GM18502 (cell line): ENCODE measurements at regions not wholly inside any gene's neighbourhood (a gene's known extent, or its start where the extent isn't known, plus 50 kb on each side); places are given as distances from the start of the nearest gene placed in this dataset.
"Not testable (repeated sequence)": the region's sequence is repeated elsewhere in the genome, so short reads cannot be mapped to it uniquely, and the experiment has no call there.

Experiments
- ATAC-seq: cut with Tn5 transposase; IDR thresholded peaks from one replicate; pipeline ENCODE4 v1.9.1; 2021; ENCODE audit warnings: mild to moderate bottlenecking; ENCODE audit not compliant: unreplicated experiment, poor library complexity

DNA sequence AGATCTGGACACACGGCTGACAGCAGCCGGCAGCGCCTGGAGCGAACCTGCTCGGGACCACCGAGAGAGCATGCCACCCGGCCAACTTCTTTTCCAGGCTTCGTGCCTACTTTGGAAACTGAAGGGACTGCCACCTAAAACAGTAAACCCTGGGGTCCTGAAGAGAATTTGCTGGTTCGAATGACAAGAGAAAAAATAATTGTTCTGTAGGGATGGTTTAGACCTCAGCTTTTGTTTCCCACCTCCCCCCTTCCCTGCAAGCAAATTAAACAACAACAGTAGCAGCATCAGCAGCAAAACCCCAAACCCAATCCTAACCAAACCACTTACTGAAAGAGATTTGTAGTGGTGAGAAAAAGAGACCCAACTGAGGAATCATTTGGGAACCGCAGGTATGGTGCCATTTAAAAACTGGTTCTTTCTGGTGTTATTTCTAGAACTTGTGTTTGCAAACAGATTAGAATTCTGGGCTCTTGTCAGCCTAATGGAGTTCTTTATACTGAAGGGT, 105.6 kb downstream of the LEPR start:
- no peak for ATAC-seq

DNA sequence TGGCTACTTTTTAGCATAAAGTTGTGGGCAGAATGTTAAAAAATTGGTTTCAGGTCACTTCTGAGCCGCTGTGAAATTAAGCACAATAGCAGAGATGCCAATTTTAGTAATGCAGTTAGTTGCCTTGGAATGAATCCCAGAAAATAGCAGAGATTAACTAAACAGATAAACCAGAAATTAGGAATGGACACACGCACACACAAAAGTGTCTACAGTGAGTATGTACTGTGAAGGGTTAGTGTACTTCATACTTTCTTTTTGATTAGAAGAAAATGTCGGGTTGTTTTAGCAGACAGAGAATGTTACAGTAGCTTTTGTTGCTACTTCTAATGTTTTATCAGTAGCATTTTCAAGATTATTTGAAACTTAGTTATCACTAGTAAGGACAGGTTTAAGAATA, 106.7 kb downstream of the LEPR start:
- no peak for ATAC-seq

DNA sequence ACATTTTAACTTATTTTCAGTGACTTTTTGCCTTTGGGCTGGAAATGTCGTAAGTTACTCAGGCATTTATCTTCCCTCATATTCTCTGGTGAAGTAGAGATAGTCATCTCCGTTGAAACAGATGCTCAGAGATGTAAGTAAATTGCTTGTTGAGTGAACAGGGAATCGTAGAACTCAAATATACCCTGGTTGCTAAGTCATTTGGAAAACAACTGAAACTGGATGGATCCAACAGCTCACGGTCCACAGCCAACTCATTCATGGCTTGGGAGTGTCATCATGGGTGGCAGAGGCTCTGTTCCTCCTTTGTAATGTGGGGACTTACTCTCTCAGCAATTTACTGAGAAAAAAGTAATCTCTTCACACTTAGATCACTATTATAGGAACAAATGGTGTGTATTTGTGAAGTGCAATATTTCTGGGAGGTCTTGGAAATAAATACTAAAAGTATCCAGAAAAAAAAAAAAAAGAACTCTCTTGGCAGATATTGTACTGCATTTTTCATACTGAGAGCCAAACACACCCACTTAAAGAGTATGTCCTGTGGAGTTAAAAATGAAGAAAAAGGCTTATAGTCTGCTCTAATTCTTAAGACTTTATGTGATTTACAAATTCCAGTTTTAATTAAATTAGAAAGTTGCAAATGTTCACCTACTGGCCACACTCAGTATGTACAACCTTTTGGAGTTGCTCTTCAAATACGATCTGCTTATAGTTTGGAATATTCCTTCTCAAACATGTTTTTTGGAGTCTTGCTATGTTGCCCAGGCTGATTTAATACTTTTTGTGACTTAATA, 107.4 kb downstream of the LEPR start:
- no peak for ATAC-seq

DNA sequence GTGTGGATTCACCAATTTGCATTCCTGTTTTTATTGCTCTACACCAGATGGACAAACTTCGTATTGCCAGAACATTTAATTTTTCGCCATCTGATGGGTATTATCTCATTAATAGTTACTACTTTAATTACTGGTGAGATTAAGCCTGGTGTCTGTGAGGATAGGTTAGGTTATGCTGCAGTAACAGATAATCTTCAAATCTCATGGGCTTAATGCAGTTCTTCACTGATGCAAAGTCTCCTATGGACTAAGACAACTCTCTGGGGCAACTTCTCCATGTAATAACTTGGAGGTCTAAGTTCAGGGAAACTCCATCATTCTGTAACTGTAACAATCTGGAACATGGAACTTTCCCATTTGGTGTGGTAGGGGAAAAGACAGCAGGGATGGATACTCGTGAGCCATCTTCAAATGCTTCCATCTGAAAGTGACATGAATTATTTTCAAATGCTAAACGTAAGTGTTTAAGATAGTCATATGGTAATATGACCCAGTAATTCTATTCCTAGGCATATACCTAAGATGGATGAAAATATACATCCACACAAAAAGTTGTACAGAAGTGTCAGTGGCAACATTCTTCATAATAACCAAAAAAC, 111.6 kb downstream of the LEPR start:
- no peak for ATAC-seq

DNA sequence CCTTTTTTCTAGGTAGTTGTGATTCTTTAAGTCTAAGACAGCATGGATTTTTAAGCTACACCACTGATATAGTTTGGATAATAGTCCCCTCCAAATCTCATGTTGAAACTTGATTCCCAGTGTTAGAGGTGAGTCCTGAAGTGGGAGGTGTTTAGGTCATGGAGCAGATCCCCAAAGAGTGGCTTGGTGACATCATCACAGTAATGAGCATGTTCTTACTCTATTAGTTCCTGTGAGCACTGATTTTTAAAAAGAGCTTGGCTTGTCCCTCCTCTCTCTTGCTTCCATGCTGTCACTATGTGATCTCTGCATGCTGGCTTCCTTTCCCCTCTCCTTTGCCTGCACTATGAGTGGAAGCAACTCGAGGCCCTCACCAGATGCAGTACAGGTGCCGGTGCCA, 115.5 kb downstream of the LEPR start:
- no peak for ATAC-seq

DNA sequence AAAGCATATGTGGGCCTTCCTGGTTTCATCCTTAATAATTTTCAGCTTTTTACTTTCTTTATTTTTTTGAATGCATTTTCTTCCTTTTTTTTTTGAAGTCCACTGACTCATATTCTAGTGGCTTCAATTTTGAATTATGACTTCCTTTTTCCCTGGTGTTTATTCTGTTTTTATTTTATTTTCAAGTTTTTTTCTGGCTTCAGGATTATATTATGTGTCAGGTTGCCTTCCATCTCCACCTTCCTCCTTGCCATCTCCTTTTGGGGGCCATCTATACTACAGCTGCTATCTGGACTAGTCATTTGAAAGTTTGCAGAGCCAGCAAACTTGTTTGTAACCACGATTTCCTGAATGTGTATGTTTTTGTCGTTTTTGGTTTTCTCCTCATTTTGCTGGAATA, 117.6 kb downstream of the LEPR start:
- no peak for ATAC-seq

DNA sequence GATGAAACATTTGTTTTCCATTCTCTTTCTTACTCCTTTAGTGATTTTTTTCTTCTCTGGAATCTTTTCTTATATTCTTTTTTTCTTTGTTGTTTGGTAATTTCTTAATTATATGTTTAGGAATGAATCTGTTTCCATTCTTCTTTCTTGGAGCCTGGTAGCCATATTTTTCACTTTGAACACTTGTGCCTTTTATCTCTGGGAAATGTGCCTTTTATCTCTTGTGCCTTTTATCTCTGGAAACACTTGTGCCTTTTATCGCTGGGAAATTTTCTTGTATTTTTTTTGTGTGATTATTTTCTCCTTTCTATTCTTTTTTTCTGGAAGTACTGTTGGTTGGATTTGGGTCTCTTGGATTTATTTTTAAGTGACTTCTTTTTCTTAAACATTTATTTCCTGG, 118.2 kb downstream of the LEPR start:
- ATAC-seq = no peak

DNA sequence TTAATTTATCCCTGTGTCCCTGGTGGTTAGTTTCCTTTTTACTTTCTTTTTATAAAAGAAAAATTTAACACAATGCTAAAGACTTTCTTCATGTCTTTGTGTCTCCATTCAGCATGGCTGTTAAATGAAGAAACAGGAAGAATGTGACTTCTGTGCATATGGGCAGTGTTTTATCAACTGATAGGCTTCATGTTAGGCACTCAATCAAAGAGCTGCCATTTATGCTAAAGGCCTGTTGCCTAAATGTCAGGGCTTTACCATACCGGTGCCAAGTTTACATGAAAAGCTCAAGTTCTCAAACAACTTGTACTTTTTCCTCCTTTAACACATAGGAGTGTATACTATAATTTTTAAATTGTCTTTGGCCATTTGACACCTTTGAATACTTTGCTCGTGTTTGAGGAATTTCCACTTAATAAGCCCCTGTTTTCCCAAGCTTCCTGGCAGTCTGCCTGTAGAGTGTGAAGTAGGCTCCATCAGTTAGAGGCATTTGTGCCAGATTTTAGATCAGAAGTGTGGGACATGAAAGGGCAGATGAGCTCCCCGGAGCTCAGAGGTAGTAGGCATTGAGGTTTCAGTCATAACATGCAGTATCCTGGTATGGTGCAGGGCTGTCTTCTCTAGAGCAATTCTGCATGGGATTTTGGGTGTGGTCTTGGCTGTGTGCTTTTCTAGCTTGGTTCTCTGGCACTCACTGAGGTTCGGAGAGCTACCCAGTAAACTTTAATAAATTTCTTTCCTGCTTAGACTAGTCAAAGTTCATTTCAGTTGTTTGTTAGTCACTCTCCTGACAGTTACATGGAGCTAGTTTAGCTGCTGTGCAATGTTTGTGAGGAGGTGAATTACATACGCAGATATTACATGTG, 119.0 kb downstream of the LEPR start:
- no peak for ATAC-seq

DNA sequence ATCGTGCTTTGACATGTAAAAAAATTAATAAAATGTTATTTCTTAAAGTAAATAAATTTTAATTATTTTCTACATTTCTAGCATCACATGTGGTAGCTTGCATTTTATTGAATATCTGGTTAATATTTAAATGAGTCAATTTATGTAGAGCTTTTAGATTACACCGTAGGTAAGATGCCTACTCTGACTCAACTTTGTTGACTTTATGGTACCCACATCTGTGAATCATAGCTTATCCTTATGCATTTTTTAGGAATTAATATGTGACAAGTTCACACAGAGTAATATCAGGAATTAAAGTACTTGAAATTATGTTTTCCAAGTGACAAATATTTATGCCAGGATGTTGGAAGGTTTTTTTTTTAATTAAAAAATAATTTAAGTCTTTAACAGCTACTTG, 120.7 kb downstream of the LEPR start:
- ATAC-seq = no peak

DNA sequence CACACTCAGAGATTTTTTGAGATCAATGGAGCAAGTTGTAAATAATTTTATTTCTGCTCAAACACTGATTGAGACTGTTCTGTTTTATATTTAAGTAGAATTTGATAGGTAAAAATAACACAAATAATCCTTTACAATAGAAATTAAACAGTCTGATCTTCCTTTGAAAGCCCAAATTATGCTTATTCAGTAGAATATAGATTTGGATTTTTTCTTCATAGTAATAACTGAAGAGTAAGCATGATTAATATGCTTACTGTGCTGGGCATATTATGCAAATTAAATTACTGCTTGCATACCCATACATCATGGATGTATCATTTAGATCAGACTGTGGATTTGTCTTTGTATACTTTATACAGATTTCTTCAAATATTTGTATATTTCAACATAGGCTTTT, 121.4 kb downstream of the LEPR start:
- no peak for ATAC-seq

DNA sequence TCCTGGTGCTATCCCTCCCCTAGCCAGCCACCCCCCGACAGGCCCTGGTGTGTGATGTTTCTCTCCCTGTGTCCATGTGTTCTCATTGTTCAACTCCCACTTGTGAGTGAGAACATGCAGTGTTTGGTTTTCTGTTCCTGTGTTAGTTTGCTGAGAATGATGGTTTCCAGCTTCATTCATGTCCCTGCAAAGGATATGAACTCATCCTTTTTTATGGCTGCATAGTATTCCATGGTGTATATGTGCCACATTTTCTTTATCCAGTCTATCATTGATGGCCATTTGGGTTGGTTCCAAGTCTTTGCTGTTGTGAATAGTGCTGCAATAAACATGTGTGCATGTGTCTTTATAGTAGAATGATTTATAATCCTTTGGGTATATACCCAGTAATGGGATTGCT, 122.1 kb downstream of the LEPR start:
- not testable (repeated sequence) for ATAC-seq

DNA sequence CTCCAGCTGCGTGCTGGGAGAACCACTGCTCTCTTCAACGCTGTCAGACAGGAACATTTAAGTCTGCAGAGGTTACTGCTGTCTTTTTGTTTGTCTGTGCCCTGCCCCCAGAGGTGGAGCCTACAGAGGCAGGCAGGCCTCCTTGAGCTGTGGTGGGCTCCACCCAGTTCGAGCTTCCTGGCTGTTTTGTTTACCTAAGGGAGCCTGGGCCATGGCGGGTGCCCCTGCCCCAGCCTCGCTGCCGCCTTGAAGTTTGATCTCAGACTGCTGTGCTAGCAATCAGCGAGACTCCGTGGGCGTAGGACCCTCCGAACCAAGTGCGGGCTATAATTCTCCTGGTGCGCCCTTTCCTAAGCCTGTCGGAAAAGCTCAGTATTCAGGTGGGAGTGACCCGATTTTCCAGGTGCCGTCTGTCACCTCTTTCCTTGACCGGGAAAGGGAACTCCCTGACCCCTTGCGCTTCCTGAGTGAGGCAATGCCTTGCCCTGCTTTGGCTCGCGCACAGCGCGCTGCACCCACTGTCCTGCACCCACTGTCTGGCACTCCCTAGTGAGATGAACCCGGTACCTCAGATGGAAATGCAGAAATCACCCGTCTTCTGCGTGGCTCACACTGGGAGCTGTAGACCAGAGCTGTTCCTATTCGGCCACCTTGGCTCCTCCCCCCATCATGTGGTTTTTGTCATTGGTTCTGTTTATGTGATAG, 130.0 kb downstream of the LEPR start:
- not testable (repeated sequence) for ATAC-seq

DNA sequence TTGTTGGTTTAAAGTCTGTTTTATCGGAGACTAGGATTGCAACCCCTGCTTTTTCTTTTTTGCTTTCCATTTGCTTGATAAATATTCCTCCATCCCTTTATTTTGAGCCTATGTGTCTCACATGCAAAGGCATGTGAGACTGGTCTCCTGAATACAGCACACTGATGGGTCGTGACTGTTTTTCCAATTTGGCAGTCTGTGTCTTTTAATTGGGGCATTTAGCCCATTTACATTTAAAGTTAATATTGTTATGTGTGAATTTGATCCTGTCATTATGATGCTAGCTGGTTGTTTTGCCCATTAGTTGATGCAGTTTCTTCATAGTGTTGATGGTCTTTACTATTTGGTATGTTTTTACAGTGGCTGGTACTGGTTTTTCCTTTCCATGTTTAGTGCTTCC, 132.0 kb downstream of the LEPR start:
- not testable (repeated sequence) for ATAC-seq

DNA sequence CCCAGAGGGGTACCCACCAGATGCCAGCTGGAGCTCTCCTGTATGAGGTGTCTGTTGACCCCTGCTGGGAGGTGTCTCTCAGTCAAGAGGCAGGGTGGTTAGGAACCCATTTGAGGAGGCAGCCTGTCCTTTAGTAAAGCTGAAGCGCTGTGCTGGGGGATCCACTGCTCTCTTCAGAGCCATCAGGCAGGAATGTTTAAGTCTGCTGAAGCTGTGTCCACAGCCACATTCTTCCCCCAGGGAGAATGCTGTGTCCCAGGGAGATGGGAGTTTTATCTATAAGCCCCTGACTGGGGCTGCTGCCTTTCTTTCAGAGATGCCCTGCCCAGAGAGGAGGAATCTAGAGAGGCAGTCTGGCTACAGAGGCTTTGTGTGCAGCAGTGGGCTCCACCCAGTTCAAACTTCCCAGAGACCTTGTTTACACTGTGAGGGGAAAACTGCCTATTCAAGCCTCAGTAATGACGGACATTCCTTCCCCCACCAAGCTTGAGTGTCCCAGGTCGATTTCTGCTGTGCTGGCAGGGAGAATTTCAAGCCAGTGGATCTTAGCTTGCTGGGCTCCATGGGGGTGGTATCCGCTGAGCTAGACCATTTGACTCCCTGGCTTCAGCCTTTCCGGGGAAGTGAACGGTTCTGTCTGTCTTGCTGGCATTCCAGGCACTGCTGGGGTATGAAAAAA, 133.8 kb downstream of the LEPR start:
- not testable (repeated sequence) for ATAC-seq

DNA sequence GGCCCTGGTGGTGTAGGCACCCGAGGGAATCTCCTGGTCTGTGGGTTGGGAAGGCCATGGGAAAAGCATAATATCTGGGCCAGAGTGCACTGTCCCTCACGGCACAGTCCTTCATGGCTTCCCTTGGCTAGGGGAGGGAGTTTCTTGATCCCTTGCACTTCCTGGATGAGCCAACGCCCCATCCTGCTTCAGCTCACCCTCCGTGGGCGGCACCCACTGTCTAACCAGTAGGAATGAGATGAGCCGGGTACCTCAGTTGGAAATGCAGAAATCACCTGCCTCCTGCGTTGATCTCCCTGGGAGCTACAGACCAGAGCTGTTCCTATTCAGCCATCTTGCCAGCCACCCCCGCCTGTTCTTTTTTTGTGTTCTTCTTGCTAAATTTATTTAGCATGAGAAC, 134.4 kb downstream of the LEPR start:
- ATAC-seq = no peak

DNA sequence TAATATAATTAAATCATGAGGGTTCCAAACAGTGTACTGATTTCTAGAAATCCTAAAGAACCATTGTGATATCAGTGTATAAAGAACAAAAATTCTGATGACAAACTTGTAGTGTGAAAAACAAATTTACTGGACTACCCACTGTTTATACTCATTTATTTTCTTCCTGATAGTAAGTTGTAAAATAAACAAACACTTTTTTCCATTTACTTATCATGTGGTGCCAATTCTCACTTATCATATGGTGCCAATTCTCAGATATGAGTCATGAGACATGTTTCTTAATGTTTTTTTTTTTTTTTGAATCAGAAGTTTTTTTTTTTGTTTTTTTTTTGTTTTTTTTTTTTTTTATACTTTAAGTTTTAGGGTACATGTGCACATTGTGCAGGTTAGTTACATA, 137.7 kb downstream of the LEPR start:
- no peak for ATAC-seq

DNA sequence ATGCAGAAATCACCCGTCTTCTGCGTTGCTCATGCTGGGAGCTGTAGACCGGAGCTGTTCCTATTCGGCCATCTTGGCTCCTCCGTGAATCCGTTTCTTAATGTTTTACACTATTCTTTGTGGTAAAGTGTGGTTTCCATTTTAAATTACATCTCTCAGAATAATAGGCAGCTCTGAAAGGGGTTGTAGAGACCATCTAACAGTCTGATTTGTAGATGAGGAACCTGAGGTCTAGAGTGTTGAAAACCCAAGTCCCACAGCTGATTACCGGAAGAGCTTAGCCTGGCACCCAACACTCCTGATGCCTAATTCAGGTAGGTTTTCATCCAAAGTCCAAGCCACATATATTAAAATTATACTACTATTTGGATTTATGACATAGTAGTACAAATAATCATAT, 144.0 kb downstream of the LEPR start:
- ATAC-seq = no peak

DNA sequence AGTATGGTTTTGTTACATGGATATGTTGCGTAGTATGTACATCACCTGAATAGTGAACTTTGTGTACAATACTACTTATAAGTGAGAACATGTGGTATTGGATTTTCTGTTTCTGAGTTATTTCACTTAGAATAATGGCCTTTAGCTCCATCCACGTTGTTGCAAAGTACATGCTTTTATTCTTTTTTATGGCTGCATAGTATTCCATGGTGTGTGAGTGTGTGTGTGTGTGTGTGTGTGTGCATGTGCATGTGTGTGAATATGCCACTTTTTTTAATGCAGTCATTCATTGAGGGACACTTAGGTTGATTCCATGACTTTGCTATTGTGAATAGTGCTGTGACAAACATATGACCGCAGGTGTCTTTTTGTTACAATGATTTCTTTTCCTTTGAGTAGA, 147.8 kb downstream of the LEPR start:
- no peak for ATAC-seq

DNA sequence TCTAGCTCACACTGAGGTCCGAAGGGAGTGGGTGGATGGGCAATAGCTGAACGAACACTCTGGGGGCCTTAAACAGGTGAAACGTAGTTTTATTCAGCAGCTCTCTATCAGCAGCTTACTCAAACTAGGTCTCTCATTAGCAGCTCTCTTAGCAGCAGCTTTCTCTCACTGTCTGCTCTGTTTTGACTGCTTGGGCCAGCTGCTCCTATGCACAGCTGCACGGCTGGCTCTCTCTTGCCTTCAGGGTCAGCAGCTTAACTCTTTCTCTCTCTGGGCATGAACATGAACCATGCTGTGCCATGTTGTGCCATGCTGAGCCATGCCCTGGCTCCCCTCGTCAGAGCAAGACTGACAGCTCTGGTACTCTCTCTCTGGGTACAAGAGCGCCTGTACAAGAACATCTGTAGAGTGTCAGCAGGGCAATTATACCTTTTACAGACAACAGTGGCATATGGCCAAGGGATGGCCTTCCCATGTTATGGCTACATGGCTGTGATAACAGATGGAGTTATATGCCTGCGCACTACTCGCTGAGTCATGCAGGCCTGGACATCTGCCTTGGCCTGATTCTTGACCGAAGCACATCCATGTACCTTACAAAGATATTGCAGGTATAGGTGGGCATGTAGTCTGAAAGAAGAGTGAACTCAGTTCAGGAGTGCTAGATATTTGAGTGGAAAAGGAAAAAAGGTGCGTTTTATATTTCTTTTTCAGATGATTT, 152.4 kb downstream of the LEPR start:
- ATAC-seq = no peak
